Ascending aorta (tissue), 2 donors: ENCODE measurements at regions not wholly inside any gene's neighbourhood (a gene's known extent, or its start where the extent isn't known, plus 50 kb on each side); places are given as distances from the start of the nearest gene placed in this dataset.

ENCODE experiments used
- DNase-seq, 2 donors: peaks; one replicate each; pipeline ENCODE4 v3.0.0-alpha.2; 2019; ENCODE audit warnings: low spot score in 2 of 2
- H3K27ac ChIP-seq, 2 donors: fragments of 200-600 bp; sonication (generic); one replicate each; pipeline ENCODE4 v1.5.1; 2016 to 2017; ENCODE audit warnings: mild to moderate bottlenecking in 1 of 2
- H3K27me3 ChIP-seq: fragments of 200-600 bp; sonication (generic); one replicate; pipeline ENCODE4 v1.5.1; 2017
- H3K36me3 ChIP-seq, 2 donors: fragments of 200-600 bp; sonication (generic); one replicate each; pipeline ENCODE4 v1.5.1; 2016
- H3K4me1 ChIP-seq, 2 donors: fragments of 200-600 bp; sonication (generic); one replicate each; pipeline ENCODE4 v1.5.1; 2016 to 2017; ENCODE audit warnings: mild to moderate bottlenecking in 1 of 2
- H3K4me3 ChIP-seq, 2 donors: fragments of 200-600 bp; sonication (generic); one replicate each; pipeline ENCODE4 v1.5.1; 2016 to 2017; ENCODE audit warnings: mild to moderate bottlenecking in 1 of 2
- H3K9me3 ChIP-seq, 2 donors: fragments of 200-600 bp; sonication (generic); one replicate each; pipeline ENCODE4 v1.5.1; 2016
- intact Hi-C: fragments of 100-400 bp; cut with DNase I; formaldehyde crosslinking; loops from one replicate; pipeline ENCODE4 v1.15.1; 2023
- TF ChIP-seq, protein P1 (sequence below), 3 experiments: fragments of 200-600 bp in 2 of 3; fragments of 450-650 bp in 1 of 3; sonication (generic) in 2 of 3; IDR thresholded peaks; one replicate each; pipeline ENCODE4 v1.5.1; 2016 to 2019; ENCODE audit warnings: antibody characterized with exemption in 3 of 3, mild to moderate bottlenecking in 1 of 3, moderate library complexity in 1 of 3

DNA sequence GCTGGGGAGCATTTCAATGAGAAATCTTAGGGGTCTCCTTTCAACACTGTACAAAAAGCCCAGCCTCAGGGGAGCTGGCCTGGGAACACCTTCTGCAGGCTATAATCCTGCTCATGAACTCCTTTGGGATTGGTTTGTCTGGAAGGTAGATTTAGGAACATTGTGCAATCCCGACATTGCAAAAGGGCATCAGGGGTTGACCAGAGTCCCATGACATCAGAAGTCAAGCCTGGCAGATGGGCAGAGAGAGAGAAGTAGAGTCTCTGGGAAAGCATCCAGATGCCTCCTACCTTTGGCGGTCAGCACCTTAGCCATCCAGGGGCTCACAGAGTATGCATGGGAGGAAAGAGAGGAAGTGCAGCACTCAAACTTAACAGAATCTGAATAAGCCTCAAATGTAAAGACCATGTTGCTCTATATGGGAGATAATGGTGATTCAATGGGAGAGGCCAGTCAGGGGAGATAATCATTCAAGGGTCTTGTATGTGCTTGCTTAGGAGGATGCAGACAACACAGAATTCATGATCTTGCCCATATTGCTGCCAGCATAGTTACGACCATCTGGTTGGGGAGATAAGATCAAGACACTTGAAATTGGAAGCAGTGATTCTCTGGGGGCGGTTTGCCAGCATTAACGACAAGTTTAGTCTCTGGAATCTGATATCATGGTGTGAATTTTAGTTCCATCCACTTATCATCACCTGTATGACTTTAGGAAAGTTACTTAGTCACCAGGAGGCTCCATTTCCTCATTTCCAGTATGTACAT is 58.3 kb upstream of the UPP2 start:
- TF ChIP-seq, protein P1, sequence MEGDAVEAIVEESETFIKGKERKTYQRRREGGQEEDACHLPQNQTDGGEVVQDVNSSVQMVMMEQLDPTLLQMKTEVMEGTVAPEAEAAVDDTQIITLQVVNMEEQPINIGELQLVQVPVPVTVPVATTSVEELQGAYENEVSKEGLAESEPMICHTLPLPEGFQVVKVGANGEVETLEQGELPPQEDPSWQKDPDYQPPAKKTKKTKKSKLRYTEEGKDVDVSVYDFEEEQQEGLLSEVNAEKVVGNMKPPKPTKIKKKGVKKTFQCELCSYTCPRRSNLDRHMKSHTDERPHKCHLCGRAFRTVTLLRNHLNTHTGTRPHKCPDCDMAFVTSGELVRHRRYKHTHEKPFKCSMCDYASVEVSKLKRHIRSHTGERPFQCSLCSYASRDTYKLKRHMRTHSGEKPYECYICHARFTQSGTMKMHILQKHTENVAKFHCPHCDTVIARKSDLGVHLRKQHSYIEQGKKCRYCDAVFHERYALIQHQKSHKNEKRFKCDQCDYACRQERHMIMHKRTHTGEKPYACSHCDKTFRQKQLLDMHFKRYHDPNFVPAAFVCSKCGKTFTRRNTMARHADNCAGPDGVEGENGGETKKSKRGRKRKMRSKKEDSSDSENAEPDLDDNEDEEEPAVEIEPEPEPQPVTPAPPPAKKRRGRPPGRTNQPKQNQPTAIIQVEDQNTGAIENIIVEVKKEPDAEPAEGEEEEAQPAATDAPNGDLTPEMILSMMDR (IDR thresholded peaks at IDR 0.05): no peak

DNA sequence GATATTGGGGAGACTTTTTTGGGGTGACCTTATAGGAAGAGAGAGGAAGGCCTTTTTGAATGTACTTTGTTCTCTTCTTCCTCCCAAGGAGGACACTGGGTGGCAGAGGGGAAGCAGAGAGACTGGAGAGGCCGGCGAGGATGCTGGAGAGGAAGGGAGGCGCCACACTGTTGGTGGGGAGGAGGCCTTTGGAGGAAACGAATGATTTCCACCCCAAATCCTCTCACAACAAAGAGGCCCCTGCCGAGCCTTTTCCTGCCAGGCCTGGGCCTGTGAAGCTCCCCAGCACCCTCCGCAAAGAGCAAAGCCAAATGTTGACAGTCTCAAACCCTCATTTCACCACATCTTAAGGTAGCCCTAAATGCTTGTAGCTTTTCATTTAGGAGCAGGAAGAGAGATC is 59.0 kb upstream of the UPP2 start:
- Histone ChIP-seq H3K9me3 (no peaks in the 10 kb centered on the region), H3K4me3 (no peak overlapping the region), H3K27me3 (no peaks in the 10 kb centered on the region), H3K27ac (no peak overlapping the region), H3K36me3 (no peaks in the 10 kb centered on the region), H3K4me1 (no peaks in the 10 kb centered on the region)
- TF ChIP-seq, protein P1 (IDR thresholded peaks at IDR 0.05): no peak
- no peak for DNase-seq
- intact Hi-C loops: no loop called here

More for the DNA sequence above, 58.3 kb upstream of the UPP2 start:
- no peak overlapping the region for H3K4me3 ChIP-seq
- H3K4me1 ChIP-seq: no peaks in the 10 kb centered on the region
- no peaks in the 10 kb centered on the region for H3K36me3 ChIP-seq
- intact Hi-C loops: no loop called here
- no peaks in the 10 kb centered on the region for H3K27me3 ChIP-seq
- H3K27ac ChIP-seq: no peak overlapping the region
- no peaks in the 10 kb centered on the region for H3K9me3 ChIP-seq
- DNase-seq: no peak

- TF ChIP-seq, protein P1 (IDR thresholded peaks at IDR 0.05): no peak
- no peak for DNase-seq
- intact Hi-C loops: no loop called here
- Histone ChIP-seq H3K4me3 (no peak overlapping the region), H3K27ac (no peak overlapping the region), H3K36me3 (no peaks in the 10 kb centered on the region), H3K4me1 (no peaks in the 10 kb centered on the region), H3K9me3 (no peaks in the 10 kb centered on the region), H3K27me3 (no peaks in the 10 kb centered on the region)
These were observed 59.4 kb upstream of the UPP2 start for GRCh38 chr2:158042245-158042644.

- H3K27me3 ChIP-seq: no peaks in the 10 kb centered on the region
- no peak overlapping the region for H3K27ac ChIP-seq
- no peak overlapping the region for H3K4me3 ChIP-seq
- no peak for DNase-seq
- no peaks in the 10 kb centered on the region for H3K9me3 ChIP-seq
- TF ChIP-seq, protein P1 (IDR thresholded peaks at IDR 0.05): no peak
- no peaks in the 10 kb centered on the region for H3K4me1 ChIP-seq
- intact Hi-C loops: no loop called here
- H3K36me3 ChIP-seq: no peaks in the 10 kb centered on the region
These were observed 60.3 kb upstream of the UPP2 start for GRCh38 chr2:158041400-158041799.

DNA sequence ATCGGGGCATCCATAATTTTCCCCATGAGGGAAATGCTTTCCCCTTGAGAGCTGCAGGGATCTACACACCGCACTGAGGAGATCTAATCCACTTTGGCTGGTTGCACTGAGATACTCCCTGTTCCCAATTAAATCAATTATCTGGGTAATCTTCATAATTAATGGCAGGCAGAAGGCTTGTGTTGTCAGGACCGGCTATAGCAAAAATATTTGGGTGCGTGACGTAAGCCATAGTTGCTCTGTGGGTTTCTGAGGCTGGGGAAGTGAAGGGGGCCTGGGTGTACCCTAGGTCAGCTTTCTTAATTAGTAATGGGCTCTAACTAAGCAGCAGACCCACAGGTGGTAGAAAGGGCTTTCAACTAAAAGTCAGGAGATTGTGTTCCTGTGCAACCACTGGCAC is 62.8 kb upstream of the UPP2 start:
- Histone ChIP-seq H3K27me3 (no peaks in the 10 kb centered on the region), H3K9me3 (no peaks in the 10 kb centered on the region), H3K36me3 (no peaks in the 10 kb centered on the region), H3K4me3 (no peak overlapping the region), H3K27ac (no peak overlapping the region), H3K4me1 (no peaks in the 10 kb centered on the region)
- TF ChIP-seq, protein P1 (IDR thresholded peaks at IDR 0.05): no peak
- DNase-seq: no peak
- intact Hi-C loops: no loop called here
